ENCODE measurements at regions not wholly inside any gene's neighbourhood (a gene's known extent, or its start where the extent isn't known, plus 50 kb on each side); places are given as distances from the start of the nearest gene placed in this dataset.
"Not testable (repeated sequence)": the region's sequence is repeated elsewhere in the genome, so short reads cannot be mapped to it uniquely, and the experiment has no call there.

DNA sequence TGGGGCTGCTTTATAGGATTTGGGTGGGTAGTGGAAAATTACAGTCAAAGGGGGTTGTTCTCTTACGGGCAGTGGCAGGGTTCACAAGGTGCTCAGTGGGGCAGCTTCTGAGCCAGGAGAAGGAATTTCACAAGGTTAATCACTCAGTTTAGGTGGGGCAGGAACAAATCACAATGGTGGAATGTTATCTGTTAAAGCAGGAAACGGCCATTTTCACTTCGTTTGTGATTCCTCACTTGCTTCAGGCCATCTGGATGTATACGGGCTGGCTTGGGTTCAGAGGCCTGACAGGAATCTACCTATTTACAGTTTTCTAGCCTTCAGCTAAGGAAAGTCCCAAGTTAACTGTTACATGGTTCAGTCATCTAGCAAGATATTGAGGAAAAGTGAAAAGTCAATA is 1003.5 kb downstream of the STPG2 start:
- Histone ChIP-seq H3K27me3 (ENCODE audit: insufficient read depth, low read length) (no peaks in the 10 kb centered on the region), H3K4me3 (ENCODE audit: low read length) (no peak overlapping the region), H3K9ac (ENCODE audit: low read depth, low read length) (no peak overlapping the region)

DNA sequence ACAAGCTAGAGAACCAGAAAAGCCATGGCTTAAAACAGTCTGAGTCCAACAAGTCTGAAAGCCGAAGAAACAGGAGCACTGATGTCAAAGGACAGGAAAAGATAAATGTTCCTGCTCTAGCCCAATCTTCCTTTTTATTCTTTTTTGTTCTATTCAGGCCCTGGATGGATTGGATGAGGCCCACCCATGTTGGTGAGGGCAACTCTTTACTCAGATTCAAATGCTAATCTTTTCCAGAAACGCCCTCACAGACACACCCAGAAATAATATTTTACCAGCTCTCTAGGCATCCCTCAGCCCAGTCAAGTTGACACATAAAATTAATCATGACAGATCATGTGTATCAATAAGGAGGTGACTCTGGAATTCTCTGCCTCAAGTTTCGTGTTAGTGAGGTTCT is 1002.7 kb downstream of the STPG2 start:
- Histone ChIP-seq H3K4me3 (ENCODE audit: low read length) (no peak overlapping the region), H3K9me3 (ENCODE audit: insufficient read depth, low read depth, low read length) (peaks cover 15% of the 10 kb centered on the region), H3K9ac (ENCODE audit: low read depth, low read length) (no peak overlapping the region)

More for the DNA sequence above, 1003.5 kb downstream of the STPG2 start:
- Histone ChIP-seq H3K36me3 (ENCODE audit: insufficient read depth, low read depth, low read length) (no peaks in the 10 kb centered on the region), H3K4me1 (ENCODE audit: insufficient read depth, low read length) (no peaks in the 10 kb centered on the region), H3K9me3 (ENCODE audit: insufficient read depth, low read depth, low read length) (peaks cover 15% of the 10 kb centered on the region), H3K27ac (ENCODE audit: low read length) (no peak overlapping the region)

DNA sequence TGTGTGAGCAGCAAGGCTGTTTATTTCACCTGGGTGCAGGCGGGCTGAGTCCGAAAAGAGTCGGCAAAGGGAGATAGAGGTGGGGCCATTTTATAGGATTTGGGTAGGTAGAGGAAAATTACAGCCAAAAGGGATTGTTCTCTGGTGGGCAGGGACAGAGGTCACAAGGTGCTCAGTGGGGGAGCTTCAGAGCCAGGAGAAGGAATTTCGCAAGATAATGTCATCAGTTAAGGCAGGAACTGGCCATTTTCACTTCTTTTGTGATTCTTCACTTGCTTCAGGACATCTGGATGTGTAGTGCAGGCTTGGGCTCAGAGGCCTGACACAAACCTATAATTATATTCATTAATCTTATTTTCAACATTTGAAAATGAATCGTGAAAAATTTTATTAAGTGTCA is 1001.9 kb downstream of the STPG2 start:
- H3K9me3 ChIP-seq (ENCODE audit: insufficient read depth, low read depth, low read length) = peaks cover 15% of the 10 kb centered on the region
- not testable (repeated sequence) for H3K4me3 ChIP-seq (ENCODE audit: low read length); H3K27me3 ChIP-seq (ENCODE audit: insufficient read depth, low read length); H3K4me1 ChIP-seq (ENCODE audit: insufficient read depth, low read length); H3K9ac ChIP-seq (ENCODE audit: low read depth, low read length); H3K27ac ChIP-seq (ENCODE audit: low read length); H3K36me3 ChIP-seq (ENCODE audit: insufficient read depth, low read depth, low read length)

More for the DNA sequence above, 1002.7 kb downstream of the STPG2 start:
- H3K36me3 ChIP-seq (ENCODE audit: insufficient read depth, low read depth, low read length) = no peaks in the 10 kb centered on the region
- no peaks in the 10 kb centered on the region for H3K4me1 ChIP-seq (ENCODE audit: insufficient read depth, low read length)
- no peak overlapping the region for H3K27ac ChIP-seq (ENCODE audit: low read length)
- H3K27me3 ChIP-seq (ENCODE audit: insufficient read depth, low read length) = no peaks in the 10 kb centered on the region

DNA sequence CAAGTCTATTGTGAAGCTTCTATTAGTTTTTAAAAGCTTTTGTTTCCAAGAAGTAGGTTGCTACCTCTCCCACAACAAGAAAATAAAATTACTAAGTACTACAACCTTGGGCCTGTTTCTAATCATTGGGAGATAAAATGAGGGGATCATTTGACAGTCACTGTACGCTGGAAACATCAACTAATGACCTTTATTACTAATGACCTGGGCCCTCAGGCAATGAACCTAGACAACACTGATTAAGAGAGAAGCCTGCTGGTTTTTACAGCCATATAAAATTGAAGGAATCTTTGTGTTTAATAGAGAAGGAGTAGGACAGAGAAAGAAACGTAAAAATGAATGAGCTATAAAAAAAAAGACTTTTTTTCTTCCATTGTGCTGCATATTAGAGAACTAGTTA is 1000.9 kb downstream of the STPG2 start:
- Histone ChIP-seq H3K27me3 (ENCODE audit: insufficient read depth, low read length) (no peaks in the 10 kb centered on the region), H3K4me1 (ENCODE audit: insufficient read depth, low read length) (no peaks in the 10 kb centered on the region), H3K27ac (ENCODE audit: low read length) (no peak overlapping the region), H3K4me3 (ENCODE audit: low read length) (no peak overlapping the region), H3K9me3 (ENCODE audit: insufficient read depth, low read depth, low read length) (peaks cover 15% of the 10 kb centered on the region), H3K36me3 (ENCODE audit: insufficient read depth, low read depth, low read length) (no peaks in the 10 kb centered on the region), H3K9ac (ENCODE audit: low read depth, low read length) (no peak overlapping the region)

DNA sequence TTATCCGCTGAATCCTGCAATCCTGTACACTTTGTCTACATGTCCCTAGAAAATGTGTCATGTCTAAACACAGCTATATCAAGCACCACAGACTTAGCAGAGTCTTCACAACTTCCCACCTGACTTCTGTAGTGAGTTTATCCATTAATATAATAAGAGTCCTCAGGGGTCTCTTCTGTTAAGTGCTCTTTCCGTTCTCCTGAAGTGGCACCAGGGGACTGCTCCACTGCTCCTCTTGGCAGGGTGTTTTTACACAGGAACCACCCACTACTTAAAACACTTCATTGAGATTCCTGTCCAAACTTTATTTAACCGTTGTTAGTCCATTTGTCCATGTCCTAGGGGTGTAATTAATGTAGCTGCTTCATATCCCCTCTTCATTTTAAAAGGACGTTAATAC is 1000.4 kb downstream of the STPG2 start:
- no peaks in the 10 kb centered on the region for H3K4me1 ChIP-seq (ENCODE audit: insufficient read depth, low read length)
- H3K27me3 ChIP-seq (ENCODE audit: insufficient read depth, low read length) = no peaks in the 10 kb centered on the region
- peaks cover 15% of the 10 kb centered on the region for H3K9me3 ChIP-seq (ENCODE audit: insufficient read depth, low read depth, low read length)
- no peaks in the 10 kb centered on the region for H3K36me3 ChIP-seq (ENCODE audit: insufficient read depth, low read depth, low read length)
- H3K9ac ChIP-seq (ENCODE audit: low read depth, low read length) = no peak overlapping the region
- H3K4me3 ChIP-seq (ENCODE audit: low read length) = no peak overlapping the region
- H3K27ac ChIP-seq (ENCODE audit: low read length) = no peak overlapping the region

DNA sequence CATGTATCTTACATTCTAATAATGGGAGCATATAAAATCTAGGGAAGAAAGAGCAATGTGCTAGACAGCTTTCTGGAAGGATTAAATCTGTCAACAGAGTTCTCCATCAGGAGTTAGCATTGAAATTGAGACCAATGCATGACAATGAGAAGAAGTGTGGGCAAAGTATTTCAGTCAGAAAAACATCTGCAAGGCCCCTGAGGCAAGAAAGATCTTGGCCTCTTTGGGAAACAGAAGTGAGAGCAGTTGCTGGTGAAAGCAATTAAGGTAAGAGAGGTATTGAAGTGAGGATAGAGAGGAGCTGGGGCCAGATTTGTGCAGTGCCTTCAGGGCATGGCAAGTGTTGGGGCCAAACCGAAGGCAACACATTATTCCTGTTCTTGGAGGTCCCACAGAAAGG is 999.1 kb downstream of the STPG2 start:
- Histone ChIP-seq H3K27me3 (ENCODE audit: insufficient read depth, low read length) (no peaks in the 10 kb centered on the region), H3K9ac (ENCODE audit: low read depth, low read length) (no peak overlapping the region), H3K4me3 (ENCODE audit: low read length) (no peak overlapping the region), H3K9me3 (ENCODE audit: insufficient read depth, low read depth, low read length) (peaks cover 12% of the 10 kb centered on the region; the same call in 1 of the 2 replicates), H3K36me3 (ENCODE audit: insufficient read depth, low read depth, low read length) (no peaks in the 10 kb centered on the region), H3K4me1 (ENCODE audit: insufficient read depth, low read length) (no peaks in the 10 kb centered on the region), H3K27ac (ENCODE audit: low read length) (no peak overlapping the region)

DNA sequence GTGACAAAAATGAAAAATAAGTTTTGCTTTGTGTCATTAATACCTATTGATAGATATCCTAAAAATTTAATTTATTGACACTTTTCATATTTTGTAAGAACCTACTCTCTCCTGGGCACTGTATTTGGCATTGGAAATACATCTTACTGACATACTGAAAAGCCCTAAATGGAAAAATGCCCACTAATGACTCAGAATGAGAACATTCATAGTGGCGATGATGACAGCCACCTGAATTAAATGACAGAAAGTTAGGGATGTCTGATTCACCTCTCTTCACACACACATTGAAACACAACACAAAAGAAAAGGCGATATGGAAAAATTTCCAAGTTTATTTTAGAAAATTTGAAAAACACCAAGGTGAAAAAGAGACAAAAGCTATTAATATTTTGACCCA is 992.3 kb downstream of the STPG2 start:
- Histone ChIP-seq H3K9ac (ENCODE audit: low read depth, low read length) (no peak overlapping the region), H3K4me1 (ENCODE audit: insufficient read depth, low read length) (no peaks in the 10 kb centered on the region), H3K4me3 (ENCODE audit: low read length) (no peak overlapping the region), H3K27me3 (ENCODE audit: insufficient read depth, low read length) (no peaks in the 10 kb centered on the region), H3K9me3 (ENCODE audit: insufficient read depth, low read depth, low read length) (no peaks in the 10 kb centered on the region), H3K36me3 (ENCODE audit: insufficient read depth, low read depth, low read length) (no peaks in the 10 kb centered on the region), H3K27ac (ENCODE audit: low read length) (no peak overlapping the region)

DNA sequence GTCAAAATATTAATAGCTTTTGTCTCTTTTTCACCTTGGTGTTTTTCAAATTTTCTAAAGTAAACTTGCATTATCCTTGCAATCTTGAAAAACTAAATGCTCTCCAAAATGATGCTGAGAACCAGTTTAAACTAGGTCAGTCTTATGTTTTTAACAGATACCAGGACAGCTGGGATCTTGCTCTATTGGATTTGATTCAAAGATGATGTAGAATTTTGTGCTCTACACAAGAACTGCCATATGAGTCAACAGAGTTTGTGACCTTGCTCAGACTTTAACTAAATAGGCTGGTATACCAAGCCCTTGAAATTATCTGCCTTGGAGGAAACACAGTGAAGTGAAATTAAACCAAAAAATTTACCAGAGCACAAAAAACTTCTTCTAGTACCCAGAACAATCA is 991.1 kb downstream of the STPG2 start:
- Histone ChIP-seq H3K27me3 (ENCODE audit: insufficient read depth, low read length) (no peaks in the 10 kb centered on the region), H3K4me1 (ENCODE audit: insufficient read depth, low read length) (no peaks in the 10 kb centered on the region), H3K9me3 (ENCODE audit: insufficient read depth, low read depth, low read length) (no peaks in the 10 kb centered on the region), H3K4me3 (ENCODE audit: low read length) (no peak overlapping the region), H3K27ac (ENCODE audit: low read length) (no peak overlapping the region), H3K9ac (ENCODE audit: low read depth, low read length) (no peak overlapping the region), H3K36me3 (ENCODE audit: insufficient read depth, low read depth, low read length) (no peaks in the 10 kb centered on the region)

DNA sequence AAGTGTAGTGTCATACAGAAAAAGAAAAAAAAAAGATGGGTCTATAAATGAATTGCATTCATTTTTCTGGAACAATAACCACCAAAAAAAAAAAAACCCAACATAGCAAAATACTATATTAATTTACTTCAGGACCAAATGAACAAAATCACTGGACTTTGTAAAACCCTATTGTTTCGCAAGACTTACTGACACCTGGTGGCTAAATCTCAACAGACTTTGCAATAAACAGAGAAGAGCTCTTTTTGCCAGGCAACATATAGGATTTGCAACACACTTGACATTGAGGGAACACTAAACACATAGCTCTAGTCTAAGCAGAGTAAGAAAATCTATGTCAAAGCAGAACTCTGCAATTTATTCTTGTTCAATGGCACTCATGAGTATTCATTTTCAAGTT is 990.2 kb downstream of the STPG2 start:
- no peak overlapping the region for H3K4me3 ChIP-seq (ENCODE audit: low read length)
- no peaks in the 10 kb centered on the region for H3K9me3 ChIP-seq (ENCODE audit: insufficient read depth, low read depth, low read length)
- H3K27ac ChIP-seq (ENCODE audit: low read length) = no peak overlapping the region
- H3K4me1 ChIP-seq (ENCODE audit: insufficient read depth, low read length) = no peaks in the 10 kb centered on the region
- no peaks in the 10 kb centered on the region for H3K36me3 ChIP-seq (ENCODE audit: insufficient read depth, low read depth, low read length)
- no peak overlapping the region for H3K9ac ChIP-seq (ENCODE audit: low read depth, low read length)
- H3K27me3 ChIP-seq (ENCODE audit: insufficient read depth, low read length) = no peaks in the 10 kb centered on the region

DNA sequence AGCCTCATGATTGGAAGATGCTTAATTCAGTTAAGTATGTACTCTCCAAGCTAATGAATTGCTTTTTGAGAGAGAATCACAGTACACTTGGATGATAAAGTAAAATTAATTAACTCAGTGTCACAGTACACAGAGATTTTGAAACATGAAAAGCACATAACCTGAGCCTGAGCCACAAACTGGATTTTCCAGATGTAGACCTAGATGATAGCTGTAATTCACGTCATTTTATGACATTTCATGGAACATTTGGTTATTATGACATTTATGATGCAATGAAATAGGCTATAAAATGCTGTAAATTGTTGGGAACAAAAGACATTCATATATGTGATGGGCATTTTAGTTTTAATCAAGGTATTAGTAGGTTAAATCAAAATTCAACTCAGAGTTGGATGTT is 983.7 kb downstream of the STPG2 start:
- Histone ChIP-seq H3K36me3 (ENCODE audit: insufficient read depth, low read depth, low read length) (no peaks in the 10 kb centered on the region), H3K9me3 (ENCODE audit: insufficient read depth, low read depth, low read length) (peaks cover 2% of the 10 kb centered on the region; the same call in 1 of the 2 replicates), H3K4me1 (ENCODE audit: insufficient read depth, low read length) (no peaks in the 10 kb centered on the region), H3K9ac (ENCODE audit: low read depth, low read length) (no peak overlapping the region), H3K4me3 (ENCODE audit: low read length) (no peak overlapping the region), H3K27me3 (ENCODE audit: insufficient read depth, low read length) (no peaks in the 10 kb centered on the region), H3K27ac (ENCODE audit: low read length) (no peak overlapping the region)

DNA sequence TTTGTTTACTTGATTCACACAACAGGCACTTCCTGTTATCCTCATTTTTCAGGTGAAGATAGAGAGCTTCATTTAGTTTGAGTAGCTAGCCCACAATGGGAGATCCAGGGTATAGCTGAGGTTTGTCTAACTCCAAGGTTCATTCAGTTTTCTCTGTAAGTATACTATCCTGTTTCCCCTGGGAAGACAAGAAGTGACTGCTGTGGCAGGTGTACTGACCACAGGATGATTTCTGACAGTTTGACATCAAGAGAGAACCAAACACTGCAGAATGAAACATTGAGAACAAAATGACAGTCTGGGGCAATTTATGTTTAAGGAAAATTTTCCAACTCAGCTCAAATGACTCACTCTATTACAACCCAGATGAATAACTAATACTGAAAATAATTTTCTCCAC is 958.0 kb downstream of the STPG2 start:
- Histone ChIP-seq H3K36me3 (ENCODE audit: insufficient read depth, low read depth, low read length) (no peaks in the 10 kb centered on the region), H3K9me3 (ENCODE audit: insufficient read depth, low read depth, low read length) (no peaks in the 10 kb centered on the region), H3K9ac (ENCODE audit: low read depth, low read length) (no peak overlapping the region), H3K4me1 (ENCODE audit: insufficient read depth, low read length) (no peaks in the 10 kb centered on the region), H3K4me3 (ENCODE audit: low read length) (no peak overlapping the region), H3K27me3 (ENCODE audit: insufficient read depth, low read length) (no peaks in the 10 kb centered on the region), H3K27ac (ENCODE audit: low read length) (no peak overlapping the region)

DNA sequence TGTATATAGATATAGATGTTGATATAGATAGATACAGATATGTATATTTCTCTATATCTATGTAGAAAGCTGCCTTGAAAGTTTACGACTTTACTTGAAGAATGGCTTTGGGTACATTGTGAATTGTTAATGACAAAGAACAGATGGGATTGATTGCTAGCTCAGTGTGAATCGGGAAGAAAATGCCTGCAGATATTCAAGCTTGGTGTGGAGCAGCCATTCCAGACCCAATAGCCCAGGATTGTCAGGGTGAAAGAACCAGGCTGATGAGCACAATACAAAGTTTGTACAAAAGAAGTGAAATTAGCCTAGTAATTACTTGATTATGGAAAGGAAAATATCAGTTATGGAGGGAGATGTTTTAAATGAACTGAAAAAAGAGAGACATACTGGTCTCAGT is 946.2 kb downstream of the STPG2 start:
- Histone ChIP-seq H3K9me3 (ENCODE audit: insufficient read depth, low read depth, low read length) (no peaks in the 10 kb centered on the region), H3K27ac (ENCODE audit: low read length) (no peak overlapping the region), H3K9ac (ENCODE audit: low read depth, low read length) (no peak overlapping the region), H3K4me3 (ENCODE audit: low read length) (no peak overlapping the region), H3K36me3 (ENCODE audit: insufficient read depth, low read depth, low read length) (no peaks in the 10 kb centered on the region), H3K4me1 (ENCODE audit: insufficient read depth, low read length) (no peaks in the 10 kb centered on the region), H3K27me3 (ENCODE audit: insufficient read depth, low read length) (no peaks in the 10 kb centered on the region)

DNA sequence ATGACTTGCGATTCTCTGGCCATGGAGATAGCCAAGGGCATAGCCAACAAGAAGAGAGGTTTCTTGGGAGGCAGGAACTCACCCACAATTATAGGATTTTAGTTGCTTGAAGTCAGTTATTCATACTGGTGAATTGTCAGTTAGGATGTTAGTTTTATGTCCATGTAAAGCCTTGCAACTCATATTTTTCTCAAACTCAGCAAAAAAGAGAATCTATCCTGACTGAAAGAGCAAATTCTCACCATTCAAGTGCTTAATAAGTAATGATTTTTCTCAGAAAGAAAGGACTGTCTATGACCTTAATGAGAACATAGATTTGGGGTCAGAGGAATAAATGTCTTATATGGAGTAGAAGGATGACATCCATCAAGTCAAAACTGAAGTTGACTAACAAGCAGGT is 934.5 kb downstream of the STPG2 start:
- H3K4me1 ChIP-seq (ENCODE audit: insufficient read depth, low read length) = no peaks in the 10 kb centered on the region
- H3K27me3 ChIP-seq (ENCODE audit: insufficient read depth, low read length) = no peaks in the 10 kb centered on the region
- no peaks in the 10 kb centered on the region; the same call in 1 of the 2 replicates for H3K9me3 ChIP-seq (ENCODE audit: insufficient read depth, low read depth, low read length)
- H3K9ac ChIP-seq (ENCODE audit: low read depth, low read length) = no peak overlapping the region
- no peak overlapping the region for H3K27ac ChIP-seq (ENCODE audit: low read length)
- H3K36me3 ChIP-seq (ENCODE audit: insufficient read depth, low read depth, low read length) = no peaks in the 10 kb centered on the region
- H3K4me3 ChIP-seq (ENCODE audit: low read length) = no peak overlapping the region
